ENCODE measurements at regions not wholly inside any gene's neighbourhood (a gene's known extent, or its start where the extent isn't known, plus 50 kb on each side); places are given as distances from the start of the nearest gene placed in this dataset.

GRCh38 chr10:130809761-130810515 is 501.6 kb downstream of the TCERG1L start:
- DNase-seq, result no peak

- DNase-seq, result no peak
Measured at GRCh38 chr10:130810856-130811255, 500.7 kb downstream of the TCERG1L start.

- no peak for DNase-seq
Measured at GRCh38 chr10:130812381-130813148, 499.0 kb downstream of the TCERG1L start.

- no peak for DNase-seq
Measured at GRCh38 chr10:130814610-130815009, 496.9 kb downstream of the TCERG1L start.

- no peak for DNase-seq
Measured at GRCh38 chr10:130816116-130816901, 495.2 kb downstream of the TCERG1L start.

GRCh38 chr10:130817046-130817624 is 494.4 kb downstream of the TCERG1L start:
- DNase-seq, result no peak

- DNase-seq, result no peak
Measured at GRCh38 chr10:130817674-130818073, 493.8 kb downstream of the TCERG1L start.

- no peak for DNase-seq
Measured at GRCh38 chr10:130820880-130821482, 490.5 kb downstream of the TCERG1L start.

- no peak for DNase-seq
Measured at GRCh38 chr10:130824230-130825014, 487.1 kb downstream of the TCERG1L start.

GRCh38 chr10:130833596-130833995 is 477.9 kb downstream of the TCERG1L start:
- no peak for DNase-seq

- DNase-seq, result no peak
Measured at GRCh38 chr10:130834170-130834569, 477.4 kb downstream of the TCERG1L start.

- DNase-seq, result no peak
Measured at GRCh38 chr10:130834573-130834972, 476.9 kb downstream of the TCERG1L start.

GRCh38 chr10:130835068-130835467 is 476.5 kb downstream of the TCERG1L start:
- DNase-seq, result no peak

- no peak for DNase-seq
Measured at GRCh38 chr10:130836344-130836743, 475.2 kb downstream of the TCERG1L start.

- no peak for DNase-seq
Measured at GRCh38 chr10:130843051-130843653, 468.4 kb downstream of the TCERG1L start.

- no peak for DNase-seq
Measured at GRCh38 chr10:130844310-130844709, 467.2 kb downstream of the TCERG1L start.

GRCh38 chr10:130847170-130847569 is 464.4 kb downstream of the TCERG1L start:
- no peak for DNase-seq

- DNase-seq, result no peak
Measured at GRCh38 chr10:130848855-130849254, 462.7 kb downstream of the TCERG1L start.

- no peak for DNase-seq
Measured at GRCh38 chr10:130854151-130854550, 457.4 kb downstream of the TCERG1L start.

GRCh38 chr10:130857631-130858295 is 453.8 kb downstream of the TCERG1L start:
- DNase-seq, result no peak

- no peak for DNase-seq
Measured at GRCh38 chr10:130858626-130859025, 452.9 kb downstream of the TCERG1L start.
